ENCODE measurements at regions not wholly inside any gene's neighbourhood (a gene's known extent, or its start where the extent isn't known, plus 50 kb on each side); places are given as distances from the start of the nearest gene placed in this dataset.

- Histone ChIP-seq H4K5ac (ENCODE audit: low read depth, low read length) (no peak overlapping the region), H2BK20ac (ENCODE audit: low read depth, low read length) (no peak overlapping the region), H3K27me3 (ENCODE audit: control insufficient read depth, insufficient read depth, low read length) (no peaks in the 10 kb centered on the region), H4K91ac (ENCODE audit: insufficient read depth, low read depth, low read length) (no peak overlapping the region), H2BK5ac (ENCODE audit: low read depth, low read length, poor library complexity, severe bottlenecking) (no peak overlapping the region), H2AK5ac (ENCODE audit: low read depth, low read length) (no peak overlapping the region), H3K14ac (replicated peaks; ENCODE audit: low read depth, low read length) (no peak overlapping the region), H4K20me1 (ENCODE audit: insufficient read depth, low read length) (no peaks in the 10 kb centered on the region), H3K9me1 (ENCODE audit: insufficient read depth, low read length) (no peaks in the 10 kb centered on the region), H3K79me1 (ENCODE audit: low read depth in 1 of 2, low read length in 2 of 2) (no peaks in the 10 kb centered on the region), H3K56ac (ENCODE audit: extremely low read depth, insufficient read depth, low read length) (no peak overlapping the region), H3K4me2 (ENCODE audit: low read depth, low read length) (no peak overlapping the region), H3K4ac (ENCODE audit: low read depth, low read length) (no peak overlapping the region), H2BK120ac (ENCODE audit: low read depth, low read length) (no peak overlapping the region), H3K4me3 (ENCODE audit: insufficient read depth, low read depth, low read length) (no peak overlapping the region), H3K27ac (ENCODE audit: insufficient read depth, low read length) (no peak overlapping the region), H4K8ac (ENCODE audit: low read depth in 2 of 2, low read length in 2 of 2) (no peak overlapping the region), H3K23ac (ENCODE audit: low read depth, low read length) (no peak overlapping the region), H2AFZ (replicated peaks; ENCODE audit: low read length, poor library complexity) (no peak overlapping the region), H3K4me1 (ENCODE audit: control insufficient read depth, insufficient read depth, low read length) (no peaks in the 10 kb centered on the region), H3K18ac (ENCODE audit: low read depth, low read length) (no peak overlapping the region), H3K9me3 (ENCODE audit: control insufficient read depth, insufficient read depth, low read length) (peaks cover 12% of the 10 kb centered on the region; the same call in 1 of the 2 replicates), H2BK15ac (ENCODE audit: low read depth, low read length) (no peak overlapping the region), H2AK9ac (replicated peaks; ENCODE audit: low read depth, low read length, poor library complexity) (no peak overlapping the region), H3K36me3 (ENCODE audit: control insufficient read depth, insufficient read depth, low read length) (no peaks in the 10 kb centered on the region), H3K9ac (ENCODE audit: low read depth, low read length) (no peak overlapping the region)
- in situ Hi-C loops (cut with MboI; ENCODE audit: low sequenced_read_pairs) (no loop called here), intact Hi-C loops (cut with micrococcal nuclease) (no loop called here), dilution Hi-C loops (cut with HindIII; ENCODE audit: low sequenced_read_pairs, unreplicated experiment) (no loop called here)
- ChIA-PET CTCF (no interaction called here), POLR2A (ENCODE audit: unreplicated experiment) (no interaction called here)
- TF ChIP-seq MAZ (IDR thresholded peaks at IDR 0.05; ENCODE audit: borderline replicate concordance, low read depth, low read length) (no peak), NFE2L2 (IDR thresholded peaks at IDR 0.05; ENCODE audit: low read depth, low read length) (no peak), POLR2A (IDR thresholded peaks at IDR 0.05; ENCODE audit: low read depth, low read length) (no peak), BHLHE40 (IDR thresholded peaks at IDR 0.05; ENCODE audit: low read depth, low read length) (no peak), CEBPB (IDR thresholded peaks at IDR 0.05; ENCODE audit: low read depth, low read length) (no peak), CTCF (conservative IDR thresholded peaks at IDR 0.05; ENCODE audit: low read depth, low read length) (no peak), FOS (IDR thresholded peaks at IDR 0.05; ENCODE audit: low read depth, low read length) (no peak), ELK1 (IDR thresholded peaks at IDR 0.05; ENCODE audit: borderline replicate concordance, low read depth, low read length) (no peak), MXI1 (IDR thresholded peaks at IDR 0.05; ENCODE audit: borderline replicate concordance, low read depth, low read length) (no peak), CHD1 (IDR thresholded peaks at IDR 0.05; ENCODE audit: low read depth, low read length) (no peak), SMC3 (IDR thresholded peaks at IDR 0.05; ENCODE audit: low read depth, low read length) (no peak)
- no peak for ATAC-seq (ENCODE audit: low read depth)
- BruUV-seq (replicated peaks), result no TSS peak
- DNase-seq, result no peak
These were observed 233.8 kb downstream of the GABRG2 start for GRCh38 chr5:162301356-162301755.

Data from IMR-90 (cell line).